HG03095 (cell line): ENCODE measurements at regions not wholly inside any gene's neighbourhood (a gene's known extent, or its start where the extent isn't known, plus 50 kb on each side); places are given as distances from the start of the nearest gene placed in this dataset.
"Not testable (repeated sequence)": the region's sequence is repeated elsewhere in the genome, so short reads cannot be mapped to it uniquely, and the experiment has no call there.

Experiments used
- ATAC-seq: cut with Tn5 transposase; IDR thresholded peaks from one replicate; pipeline ENCODE4 v1.9.1; 2021; ENCODE audit warnings: moderate library complexity; ENCODE audit not compliant: unreplicated experiment

DNA sequence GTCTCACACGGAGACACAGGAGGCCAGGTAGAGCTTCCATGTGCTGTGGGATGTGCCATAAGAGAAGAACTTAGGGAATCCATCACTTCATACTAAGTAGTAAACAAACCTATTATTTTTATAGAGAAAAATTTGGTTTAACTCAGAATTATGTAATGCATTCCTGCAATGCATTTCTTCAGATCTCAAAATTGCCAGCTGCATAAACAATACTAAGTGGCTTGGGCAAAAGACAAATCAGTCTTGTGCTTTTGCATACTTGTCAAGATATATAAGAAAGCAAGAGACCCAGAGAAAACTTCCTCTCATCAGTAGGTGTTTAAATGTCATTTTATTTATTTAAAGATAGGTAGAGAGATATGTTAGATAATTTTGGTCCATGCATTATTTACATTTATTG is 382.1 kb upstream of the CTSO start:
- ATAC-seq = no peak

DNA sequence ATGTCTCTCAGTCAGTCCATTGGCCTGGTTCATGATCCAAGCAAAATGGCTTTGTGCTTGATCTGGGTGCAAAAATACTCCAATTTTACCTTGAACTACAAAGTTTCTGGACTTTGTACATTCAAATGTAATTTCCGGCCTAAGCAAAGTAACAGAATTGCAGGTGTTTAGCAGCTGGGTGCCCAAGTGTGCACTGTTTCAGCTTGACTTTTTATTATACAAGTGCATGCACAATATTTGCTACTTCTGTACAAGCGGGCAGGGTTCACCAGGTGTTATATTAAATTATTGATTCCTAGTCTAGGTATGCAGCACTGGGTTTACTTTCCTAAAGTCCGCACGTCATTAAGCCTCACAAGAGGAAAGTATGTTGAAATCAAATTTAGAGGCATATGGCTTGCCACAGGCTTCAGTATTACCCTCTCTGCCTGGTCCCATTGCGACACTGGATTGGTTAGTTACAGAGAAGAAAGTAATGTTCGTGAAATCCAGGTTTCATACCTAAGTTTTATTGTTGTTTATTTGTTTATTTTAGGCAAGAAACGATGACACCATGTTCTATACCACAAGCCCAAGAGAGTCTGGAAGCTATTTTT is 376.9 kb upstream of the CTSO start:
- ATAC-seq = no peak

DNA sequence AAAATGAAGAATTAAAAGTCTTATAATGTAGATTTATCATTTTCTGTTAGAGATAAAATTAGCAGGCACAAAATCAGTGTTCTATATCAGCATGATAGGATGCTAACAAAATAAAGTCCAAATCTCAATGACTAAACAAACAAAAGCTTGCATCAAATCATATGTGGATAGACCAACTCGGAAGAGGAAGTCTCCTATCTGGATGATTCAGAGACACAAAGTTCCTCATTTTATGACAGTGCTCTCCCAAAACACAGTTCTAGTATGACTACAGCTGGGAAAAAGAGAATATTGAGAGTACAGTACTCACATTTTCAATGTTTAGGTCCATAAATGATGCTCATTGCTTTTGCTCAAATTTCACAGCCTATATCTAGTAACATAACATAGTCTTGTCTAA is 376.1 kb upstream of the CTSO start:
- ATAC-seq = no peak

DNA sequence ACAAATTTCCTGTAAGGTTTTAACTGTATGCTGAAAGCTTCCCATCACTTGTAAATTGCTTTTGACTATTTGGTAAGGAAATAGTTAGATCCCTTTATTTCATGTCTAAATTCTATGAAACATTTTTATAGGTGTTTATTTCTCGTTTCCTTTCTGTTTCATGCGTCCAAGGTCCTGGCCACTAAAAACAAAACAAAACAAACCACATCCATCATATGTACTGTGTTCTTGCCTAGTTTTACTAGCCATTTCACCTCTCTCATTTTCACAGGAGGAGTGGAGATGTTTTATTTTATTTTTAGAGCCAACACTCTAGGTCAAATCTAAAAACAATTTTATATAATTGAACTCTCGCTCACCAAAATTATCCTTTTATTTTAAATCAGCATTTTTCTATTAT is 375.2 kb upstream of the CTSO start:
- ATAC-seq = no peak

- ATAC-seq = no peak
Measured at GRCh38 chr4:156326246-156326645, 372.6 kb upstream of the CTSO start.

DNA sequence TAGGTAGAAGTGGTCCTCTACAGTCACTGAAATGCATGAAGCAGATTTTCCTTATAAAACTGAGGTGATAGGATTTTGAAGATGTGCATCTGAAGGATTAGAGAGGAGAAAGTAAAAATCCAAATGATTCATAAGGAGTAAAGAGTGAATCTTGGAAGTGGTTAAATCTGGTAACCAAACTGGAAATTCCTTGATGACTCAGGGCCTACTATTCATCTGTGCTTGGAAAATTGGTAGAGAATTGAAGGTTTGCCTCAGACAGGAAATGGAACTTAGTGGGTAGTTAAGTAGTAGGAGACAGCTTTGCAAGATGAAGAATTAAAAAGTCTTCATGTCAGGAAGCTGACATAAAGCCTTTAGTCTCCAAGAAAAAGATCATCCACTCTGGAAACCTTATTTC is 368.9 kb upstream of the CTSO start:
- no peak for ATAC-seq

GRCh38 chr4:156321203-156321602 is 367.5 kb upstream of the CTSO start:
- no peak for ATAC-seq

GRCh38 chr4:156313497-156313896 is 359.8 kb upstream of the CTSO start:
- no peak for ATAC-seq

DNA sequence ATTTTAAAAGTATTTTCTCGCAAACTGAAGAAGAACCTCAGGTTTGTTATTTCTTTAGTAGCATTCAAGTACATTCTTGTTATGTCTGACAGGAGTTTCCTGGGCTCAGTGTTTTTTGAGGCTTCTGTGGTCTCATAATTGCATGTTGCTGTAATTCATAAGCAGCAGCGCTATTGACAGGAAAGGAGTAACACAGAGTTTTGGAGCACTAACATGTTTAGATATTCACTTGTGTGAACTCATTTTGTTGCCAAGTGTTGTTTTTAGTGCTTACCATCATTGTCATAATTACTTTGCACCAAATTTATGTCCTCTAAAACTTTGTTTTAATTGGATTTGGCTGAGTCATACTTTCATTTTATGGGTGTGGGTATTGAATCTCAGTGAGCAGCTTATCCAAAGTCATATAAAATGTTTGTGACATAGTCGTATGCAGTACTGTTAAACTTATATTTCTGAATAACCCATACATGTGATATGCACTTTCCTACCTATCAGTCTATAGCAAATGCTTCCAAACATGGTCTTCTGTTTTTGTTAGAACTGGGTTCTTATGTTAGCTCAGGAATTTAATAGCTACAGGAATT is 358.7 kb upstream of the CTSO start:
- ATAC-seq = no peak

DNA sequence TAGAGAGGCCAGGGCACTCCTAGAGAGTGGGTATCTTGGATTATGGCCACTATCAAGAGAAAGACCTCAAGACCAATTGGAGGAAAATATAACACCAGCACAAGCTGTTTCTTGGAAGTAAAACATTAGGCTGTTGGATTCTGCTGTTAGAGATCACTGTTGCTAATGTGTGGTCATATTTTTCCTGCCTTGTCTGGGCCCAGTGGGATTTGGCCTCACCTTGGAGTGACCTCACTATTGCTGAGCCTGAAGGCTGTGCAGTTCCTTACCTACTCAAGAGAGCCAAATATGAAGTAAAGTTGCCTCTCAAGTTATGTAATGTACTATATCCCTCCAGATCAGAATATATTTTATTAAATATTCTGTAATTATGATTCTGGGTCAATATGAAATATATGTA is 355.4 kb upstream of the CTSO start:
- no peak for ATAC-seq

- no peak for ATAC-seq
Measured at GRCh38 chr4:156303708-156304107, 350.0 kb upstream of the CTSO start.

DNA sequence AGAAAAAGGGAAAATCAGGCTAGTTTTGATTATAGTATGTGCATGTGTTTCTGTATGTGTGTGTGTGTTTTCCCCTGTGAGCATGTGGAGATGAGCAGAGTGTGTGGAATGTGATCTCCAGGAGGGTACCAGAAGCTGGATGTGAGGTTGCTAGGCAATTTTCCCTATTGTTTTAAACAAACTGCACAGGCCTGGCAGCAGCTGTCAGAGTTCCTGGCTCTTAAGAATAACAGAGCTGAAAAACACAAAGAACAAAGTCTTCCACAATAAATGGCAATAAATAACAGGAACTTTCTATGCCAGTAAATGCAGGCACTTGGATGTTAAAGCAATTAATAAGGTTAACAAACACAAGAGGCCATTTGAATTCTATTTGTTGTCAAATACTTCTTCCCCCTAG is 344.6 kb upstream of the CTSO start:
- no peak for ATAC-seq

GRCh38 chr4:156295676-156296195 is 342.1 kb upstream of the CTSO start:
- no peak for ATAC-seq

DNA sequence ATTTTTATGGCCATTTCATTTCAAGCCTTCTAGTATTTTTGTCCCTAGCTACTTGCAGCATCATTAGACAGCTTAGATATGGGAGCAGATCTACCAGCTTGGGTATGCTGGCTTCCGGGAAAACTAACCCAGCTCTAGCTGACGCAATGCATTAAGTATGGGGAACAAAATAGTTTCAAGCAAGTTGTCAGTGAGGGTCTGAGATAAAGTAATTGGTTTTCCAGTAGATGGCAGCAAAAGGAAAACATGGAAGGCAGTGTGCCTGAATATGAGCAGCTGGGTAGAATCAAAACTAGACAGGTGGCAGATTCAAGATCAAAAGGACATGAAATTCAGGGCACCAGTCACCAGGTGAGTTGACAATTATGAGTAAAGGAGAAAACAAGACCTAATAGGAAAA is 340.9 kb upstream of the CTSO start:
- ATAC-seq = no peak

DNA sequence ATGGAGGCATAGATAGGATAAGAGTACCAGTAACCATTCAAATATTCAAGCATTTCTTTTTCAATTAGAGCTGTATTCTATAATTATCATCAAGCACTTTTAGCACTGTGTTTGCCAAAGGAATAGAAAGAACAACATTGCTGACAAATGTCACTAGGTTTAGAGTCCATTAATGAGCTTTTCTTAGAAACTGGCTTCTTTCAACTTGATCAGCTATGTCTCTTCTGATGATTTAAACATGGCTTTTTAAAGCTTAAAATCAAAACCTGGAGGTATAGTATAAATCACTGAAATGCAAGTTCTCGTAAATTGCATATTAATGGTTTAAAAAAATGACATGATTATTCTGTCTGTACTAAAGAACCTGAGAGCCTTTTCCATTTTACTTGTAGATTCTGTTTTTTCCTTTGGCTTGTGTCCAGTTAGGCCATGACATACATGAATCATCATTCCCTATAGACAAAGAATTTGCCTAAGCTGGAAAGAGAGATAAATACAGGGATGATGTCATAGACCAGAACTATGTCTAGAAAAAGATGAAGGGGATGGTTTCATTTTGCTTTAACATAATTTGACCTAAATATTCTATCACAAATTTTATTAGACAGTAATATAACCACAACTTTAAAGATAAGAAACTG is 340.1 kb upstream of the CTSO start:
- ATAC-seq = no peak

DNA sequence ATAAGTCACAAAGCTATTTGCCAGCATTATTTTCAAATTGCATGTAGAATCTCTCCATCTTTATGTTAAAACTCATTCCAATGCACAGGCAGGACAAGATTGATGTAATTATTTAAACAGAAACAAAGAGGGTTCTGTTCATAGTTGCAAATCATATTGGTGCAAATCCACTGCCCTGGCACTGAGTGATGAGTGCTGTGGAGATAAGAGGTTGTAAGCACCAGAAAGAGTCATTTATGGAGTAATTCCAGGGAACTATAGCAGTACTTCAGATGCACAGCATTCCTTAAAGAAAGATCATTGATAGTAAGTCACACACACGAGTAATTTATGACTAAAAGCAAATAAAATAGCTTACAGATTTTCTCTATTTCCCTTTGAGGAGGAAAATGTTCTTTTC is 337.7 kb upstream of the CTSO start:
- ATAC-seq = no peak

DNA sequence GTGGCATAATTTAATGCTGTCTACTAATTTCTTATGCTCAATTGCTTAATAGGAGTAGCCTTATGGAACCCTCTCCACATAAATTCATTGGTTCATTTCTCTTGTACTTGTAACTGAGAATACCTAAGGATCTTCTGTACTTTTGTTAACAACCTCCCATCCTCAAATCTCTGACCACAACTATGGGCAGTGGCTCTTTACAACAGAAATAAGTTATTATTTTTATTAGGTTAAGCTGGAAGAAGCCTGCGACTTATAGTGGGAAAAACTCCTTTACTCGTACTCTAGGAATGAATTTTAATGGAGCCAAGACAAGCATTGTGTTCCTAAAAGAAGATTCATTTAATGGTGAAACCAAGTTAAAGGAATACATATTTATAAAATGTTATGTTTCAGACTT is 337.1 kb upstream of the CTSO start:
- ATAC-seq = no peak

- ATAC-seq = not testable (repeated sequence)
Measured at GRCh38 chr4:156290026-156290425, 336.4 kb upstream of the CTSO start.

- no peak for ATAC-seq
Measured at GRCh38 chr4:156280686-156281085, 327.0 kb upstream of the CTSO start.

DNA sequence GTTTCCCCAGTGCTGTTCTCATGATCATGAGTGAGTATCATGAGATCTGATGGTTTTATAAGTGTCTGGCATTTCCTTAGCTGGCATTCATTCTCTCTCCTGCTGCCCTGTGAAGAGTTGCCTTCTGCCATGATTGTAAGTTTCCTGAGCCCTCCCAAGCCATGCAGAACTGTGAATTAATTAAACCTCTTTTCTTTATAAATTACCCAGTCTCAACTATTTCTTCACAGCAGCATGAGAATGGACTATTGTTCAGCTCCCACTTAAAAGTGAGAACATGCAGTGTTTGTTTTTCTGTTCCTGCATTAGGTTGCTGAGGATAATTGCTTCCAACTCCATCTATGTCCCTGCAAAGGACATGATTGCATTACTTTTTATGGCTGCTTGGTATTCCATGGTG is 311.7 kb upstream of the CTSO start:
- no peak for ATAC-seq

GRCh38 chr4:156261230-156261629 is 307.6 kb upstream of the CTSO start:
- no peak for ATAC-seq

DNA sequence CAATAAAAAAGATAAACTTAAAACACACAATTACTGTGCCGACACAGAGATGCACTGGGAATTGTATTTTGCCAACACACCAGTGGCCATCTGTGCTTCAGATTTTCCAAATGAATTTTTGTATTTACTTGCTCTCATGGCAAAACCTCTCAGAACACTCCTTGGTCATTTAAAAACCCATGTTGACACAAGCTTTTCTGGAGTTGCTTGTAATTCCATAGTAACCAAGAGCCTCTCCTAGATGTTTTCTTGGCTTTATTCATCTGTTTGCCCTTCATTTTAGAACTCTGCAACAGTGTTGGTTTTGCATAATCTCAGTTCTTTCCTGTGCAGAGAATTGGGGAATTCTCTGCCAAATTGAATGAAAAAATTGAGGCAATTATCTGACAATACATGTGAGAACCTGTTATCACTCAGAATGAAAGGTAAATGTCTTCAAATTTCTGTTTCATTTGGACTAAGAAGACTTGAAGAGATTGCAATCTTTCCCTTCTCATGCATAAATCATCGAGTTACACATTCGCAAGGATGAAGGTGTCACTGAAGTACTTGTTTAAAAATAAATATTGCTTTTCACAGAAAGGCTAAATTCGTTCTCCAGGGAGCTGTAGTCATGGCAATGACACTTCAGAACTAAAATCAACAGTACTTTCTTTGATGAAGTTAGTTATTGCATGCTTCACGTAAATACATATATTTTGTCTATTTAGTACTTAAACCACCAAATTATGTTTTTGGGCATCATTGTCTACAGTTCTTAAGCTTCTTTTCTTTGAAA is 301.8 kb upstream of the CTSO start:
- no peak for ATAC-seq
